Endothelial cell of umbilical vein (primary cell): ENCODE measurements at regions not wholly inside any gene's neighbourhood (a gene's known extent, or its start where the extent isn't known, plus 50 kb on each side); places are given as distances from the start of the nearest gene placed in this dataset.

ENCODE experiments used
- BruUV-seq: library from RNA; stranded (reverse); fragments of 400-500 nt; replicated peaks from 2 replicates; lab custom pipeline; 2021; lab: Mats Ljungman, UMichigan
- CTCF ChIA-PET: fragments of 300-600, 350-600 bp; sonication (Branson Sonifier 250); formaldehyde crosslinking; loops from one replicate; lab custom pipeline; 2021; ENCODE audit warnings: antibody characterized with exemption, inconsistent platforms; lab: Charles Lee
- POLR2A ChIA-PET: fragments of 300-600, 350-600 bp; sonication (Branson Sonifier 250); formaldehyde crosslinking; loops from one replicate; lab custom pipeline; 2021; ENCODE audit warnings: antibody characterized with exemption, inconsistent platforms; lab: Charles Lee
- DNase-seq: peaks from one replicate; pipeline ENCODE4 v3.0.0-alpha.2; 2011; ENCODE audit warnings: low read depth, low spot score
- FAIRE-seq: peaks from 2 replicates; lab custom pipeline; 2011; peaks lifted over from hg19 to GRCh38; lab: Jason Lieb, UNC
- H2AFZ ChIP-seq: 2 replicates; pipeline ENCODE4 v1.6.0; 2012; ENCODE audit warnings: low read depth, low read length, control low read depth, inconsistent platforms
- H3K27ac ChIP-seq: 2 replicates; pipeline ENCODE4 v1.5.1; 2011; ENCODE audit warnings: low read depth, mild to moderate bottlenecking, control low read depth, low read length, moderate library complexity; ENCODE audit not compliant: insufficient read depth
- H3K27me3 ChIP-seq, 2 experiments: 2 replicates each; pipeline versions ENCODE4 v1.6.0 to v1.6.1; 2011; ENCODE audit warnings: low read length in 2 of 2, mixed read lengths in 1 of 2; ENCODE audit not compliant: control insufficient read depth in 2 of 2, insufficient read depth in 2 of 2
- H3K36me3 ChIP-seq, 2 experiments: 2 replicates in 1 of 2; 3 replicates in 1 of 2; pipeline ENCODE4 v1.5.1; 2011; ENCODE audit warnings: low read length in 2 of 2, mild to moderate bottlenecking in 1 of 2, moderate library complexity in 1 of 2; ENCODE audit not compliant: control insufficient read depth in 2 of 2, insufficient read depth in 2 of 2; ENCODE audit errors: extremely low read depth in 1 of 2
- H3K4me1 ChIP-seq: 3 replicates; pipeline ENCODE4 v1.5.1; 2011; ENCODE audit warnings: mild to moderate bottlenecking, low read length; ENCODE audit not compliant: control insufficient read depth, insufficient read depth; ENCODE audit errors: extremely low read depth
- H3K4me2 ChIP-seq: 2 replicates; pipeline ENCODE4 v1.6.1; 2011; ENCODE audit warnings: low read length, control low read depth, mixed read lengths; ENCODE audit not compliant: insufficient read depth
- H3K4me3 ChIP-seq, 3 experiments: fragments of 200-600 bp in 1 of 3; sonication (generic), shearing (Covaris generic) in 1 of 3; replicated peaks in 1 of 3; 2 replicates each; pipeline ENCODE4 v1.5.1; 2011 to 2016; ENCODE audit warnings: control low read depth in 3 of 3, low read length in 3 of 3, mild to moderate bottlenecking in 2 of 3, inconsistent platforms in 1 of 3, low read depth in 1 of 3, moderate library complexity in 1 of 3; ENCODE audit not compliant: insufficient read depth in 1 of 3
- H3K79me2 ChIP-seq: 2 replicates; pipeline ENCODE4 v1.6.0; 2012; ENCODE audit warnings: low read length, inconsistent platforms; ENCODE audit not compliant: control insufficient read depth, insufficient read depth
- H3K9ac ChIP-seq: replicated peaks from 2 replicates; pipeline ENCODE3; 2011; ENCODE audit warnings: low read length, control low read depth; ENCODE audit not compliant: insufficient read depth; ENCODE audit errors: extremely low read depth
- H3K9me1 ChIP-seq: replicated peaks from 3 replicates; pipeline ENCODE4 v1.6.0; 2011; ENCODE audit warnings: mild to moderate bottlenecking, low read length; ENCODE audit not compliant: control insufficient read depth, insufficient read depth; ENCODE audit errors: extremely low read depth
- H3K9me3 ChIP-seq: replicated peaks from 2 replicates; pipeline ENCODE4 v1.5.1; 2012; ENCODE audit warnings: low read length, inconsistent platforms; ENCODE audit not compliant: control insufficient read depth, insufficient read depth
- H4K20me1 ChIP-seq: replicated peaks from 2 replicates; pipeline ENCODE3; 2011; ENCODE audit warnings: mild to moderate bottlenecking, low read length; ENCODE audit not compliant: control insufficient read depth, insufficient read depth; ENCODE audit errors: extremely low read depth
- CTCF ChIP-seq, 2 donors: IDR thresholded peaks; 1 replicate in 1 of 2; 2 replicates in 1 of 2; pipeline ENCODE4 v1.5.1; 2011; ENCODE audit warnings: low read length in 2 of 2, mild to moderate bottlenecking in 2 of 2, moderate library complexity in 2 of 2, control low read depth in 1 of 2, inconsistent platforms in 1 of 2, low read depth in 1 of 2; ENCODE audit not compliant: insufficient read depth in 1 of 2; ENCODE audit errors: extremely low read depth in 1 of 2
- EZH2 ChIP-seq: IDR thresholded peaks from 2 replicates; pipeline ENCODE4 v1.6.1; 2012; ENCODE audit warnings: borderline replicate concordance, low read depth, mild to moderate bottlenecking, moderate library complexity, low read length, inconsistent platforms; ENCODE audit not compliant: severe bottlenecking
- FOS ChIP-seq: IDR thresholded peaks from 2 replicates; pipeline ENCODE4 v1.6.1; 2011; ENCODE audit warnings: mild to moderate bottlenecking, low read length, moderate library complexity, borderline replicate concordance; ENCODE audit not compliant: insufficient read depth
- GATA2 ChIP-seq: IDR thresholded peaks from 2 replicates; pipeline ENCODE4 v1.7.0; 2011; ENCODE audit warnings: low read depth, mild to moderate bottlenecking, moderate library complexity, mixed read lengths, low read length; ENCODE audit not compliant: insufficient read length, insufficient read depth
- JUN ChIP-seq: IDR thresholded peaks from 2 replicates; pipeline ENCODE4 v1.6.1; 2011; ENCODE audit warnings: borderline replicate concordance, low read depth; ENCODE audit not compliant: insufficient read length, insufficient read depth
- MAX ChIP-seq: IDR thresholded peaks from 2 replicates; pipeline ENCODE4 v1.6.1; 2011; ENCODE audit not compliant: insufficient read depth, insufficient read length
- MYC ChIP-seq: IDR thresholded peaks from one replicate; pipeline ENCODE4 v1.6.1; 2011; ENCODE audit warnings: mild to moderate bottlenecking, low read depth, low read length
- POLR2A ChIP-seq: IDR thresholded peaks from 2 replicates; pipeline ENCODE4 v1.6.1; 2012; ENCODE audit warnings: low read depth, mild to moderate bottlenecking, control low read depth, low read length
- POLR2AphosphoS5 ChIP-seq: IDR thresholded peaks from 2 replicates; pipeline ENCODE4 v1.6.1; 2012; ENCODE audit warnings: low read depth, mild to moderate bottlenecking, control low read depth, low read length, moderate library complexity; ENCODE audit not compliant: insufficient read depth
- dilution Hi-C: fragments of 300-500 bp; cut with MboI; formaldehyde crosslinking; loops from one replicate; pipeline ENCODE4 v1.15.0; 2019; ENCODE audit warnings: low sequenced_read_pairs; ENCODE audit not compliant: extremely low pct_ligation_motif_present
- intact Hi-C: fragments of 100-400 bp; cut with micrococcal nuclease; formaldehyde crosslinking; loops from one replicate; pipeline ENCODE4 v1.10.0; 2022

- no peak overlapping the region for H3K9ac ChIP-seq
- CTCF ChIA-PET, result interaction anchor here (1.1 kb wide), 1 partner anchor 18 kb away, joined by 3 read pairs; no protein-coding TSS in a partner anchor
Measured at GRCh38 chr2:144650907-144651306, 131.0 kb upstream of the ZEB2 start.

More at GRCh38 chr2:144650907-144651306, 131.0 kb upstream of the ZEB2 start:
- Histone ChIP-seq H3K4me1 (no peaks in the 10 kb centered on the region), H3K9me3 (no peaks in the 10 kb centered on the region), H2AFZ (no peak overlapping the region), H3K27ac (no peak overlapping the region), H3K79me2 (no peaks in the 10 kb centered on the region), H4K20me1 (no peaks in the 10 kb centered on the region), H3K36me3 (no peaks in the 10 kb centered on the region), H3K4me2 (no peak overlapping the region), H3K9me1 (no peaks in the 10 kb centered on the region), H3K27me3 (no peaks in the 10 kb centered on the region), H3K4me3 (no peak overlapping the region)
- no TSS peak for BruUV-seq
- intact Hi-C loops (no loop called here), dilution Hi-C loops (no loop called here)
- FAIRE-seq (no peak), DNase-seq (no peak)
- POLR2A ChIA-PET, result no interaction called here
- TF ChIP-seq CTCF (IDR thresholded peaks at IDR 0.05; ENCODE audit: extremely low read depth in 1 of 2, insufficient read depth in 1 of 2, low read depth in 1 of 2, low read length in 2 of 2) (no peak), POLR2AphosphoS5 (no peak), POLR2A (no peak), MYC (no peak), JUN (no peak), FOS (no peak), GATA2 (no peak), EZH2 (no peak), MAX (no peak)
